PC-3 (cell line): ENCODE measurements at regions not wholly inside any gene's neighbourhood (a gene's known extent, or its start where the extent isn't known, plus 50 kb on each side); places are given as distances from the start of the nearest gene placed in this dataset.

Source experiments
- CTCF ChIP-seq: fragments of 300-600 bp; sonication (generic); conservative IDR thresholded peaks from 2 replicates; pipeline ENCODE4 v1.5.1; 2017; ENCODE audit warnings: antibody characterized with exemption, low read depth, mild to moderate bottlenecking, low read length
- EZH2 ChIP-seq: fragments of 300-600 bp; sonication (generic); IDR thresholded peaks from one replicate; pipeline ENCODE4 v1.6.1; 2017; ENCODE audit warnings: antibody characterized with exemption, mild to moderate bottlenecking, low read length; ENCODE audit not compliant: unreplicated experiment

GRCh38 chr5:118174671-118175070, 813.7 kb downstream of the DTWD2 start:
- TF ChIP-seq CTCF (no peak), EZH2 (no peak)
